HEK293T (cell line): ENCODE measurements at regions not wholly inside any gene's neighbourhood (a gene's known extent, or its start where the extent isn't known, plus 50 kb on each side); places are given as distances from the start of the nearest gene placed in this dataset.
A peak's percentile ranks its signal among the peaks of the same experiment; 100 is the strongest.

ENCODE experiments used
- CTCF ChIA-PET: fragments of 350-600 bp; formaldehyde crosslinking; extraction: SDS; loops from one replicate; lab custom pipeline; 2021; ENCODE audit warnings: antibody characterized with exemption, inconsistent platforms; lab: Yijun Ruan, JAX
- POLR2A ChIA-PET: fragments of 350-600 bp; formaldehyde crosslinking; extraction: SDS; loops from one replicate; lab custom pipeline; 2020; ENCODE audit warnings: antibody characterized with exemption, inconsistent platforms; lab: Yijun Ruan, JAX
- DNase-seq: peaks from one replicate; pipeline ENCODE4 v3.0.0; 2012; ENCODE audit warnings: mixed read lengths; ENCODE audit errors: extremely low spot score
- ARNT ChIP-seq: fragments of 450-650 bp; IDR thresholded peaks from 2 replicates; pipeline ENCODE4 v1.6.1; 2017; ENCODE audit warnings: mild to moderate bottlenecking
- BHLHE40 ChIP-seq: fragments of 450-650 bp; IDR thresholded peaks from 2 replicates; pipeline ENCODE4 v1.6.1; 2016; ENCODE audit warnings: mild to moderate bottlenecking, moderate library complexity, borderline replicate concordance
- CTBP1 ChIP-seq: fragments of 450-650 bp; IDR thresholded peaks from 2 replicates; pipeline ENCODE4 v1.6.1; 2016; ENCODE audit warnings: borderline replicate concordance
- ELF4 ChIP-seq: fragments of 450-650 bp; IDR thresholded peaks from 2 replicates; pipeline ENCODE4 v1.6.1; 2017; ENCODE audit warnings: antibody characterized with exemption
- FOXA1 ChIP-seq: fragments of 450-650 bp; IDR thresholded peaks from 2 replicates; pipeline ENCODE4 v1.6.1; 2016; ENCODE audit warnings: mild to moderate bottlenecking
- FOXK2 ChIP-seq: fragments of 450-650 bp; IDR thresholded peaks from 2 replicates; pipeline ENCODE4 v1.6.1; 2016; ENCODE audit warnings: mild to moderate bottlenecking
- FOXM1 ChIP-seq: fragments of 450-650 bp; IDR thresholded peaks from 2 replicates; pipeline ENCODE4 v1.6.1; 2017; ENCODE audit warnings: mild to moderate bottlenecking, borderline replicate concordance
- HDGF ChIP-seq: fragments of 450-650 bp; IDR thresholded peaks from 2 replicates; pipeline ENCODE4 v1.6.1; 2017; ENCODE audit warnings: antibody characterized with exemption, borderline replicate concordance
- L3MBTL2 ChIP-seq: fragments of 450-650 bp; conservative IDR thresholded peaks from 2 replicates; pipeline ENCODE4 v1.6.1; 2016; ENCODE audit warnings: mild to moderate bottlenecking
- LEF1 ChIP-seq: fragments of 450-650 bp; IDR thresholded peaks from 2 replicates; pipeline ENCODE4 v1.6.1; 2017; ENCODE audit warnings: mild to moderate bottlenecking, borderline replicate concordance
- NFRKB ChIP-seq: fragments of 450-650 bp; IDR thresholded peaks from 2 replicates; pipeline ENCODE4 v1.6.1; 2016; ENCODE audit warnings: mild to moderate bottlenecking, moderate library complexity
- PKNOX1 ChIP-seq: fragments of 450-650 bp; IDR thresholded peaks from 2 replicates; pipeline ENCODE4 v1.6.1; 2016
- SP1 ChIP-seq: fragments of 450-650 bp; IDR thresholded peaks from 2 replicates; pipeline ENCODE4 v1.6.1; 2017
- SUZ12 ChIP-seq: fragments of 450-650 bp; IDR thresholded peaks from 2 replicates; pipeline ENCODE4 v1.6.1; 2016; ENCODE audit warnings: mild to moderate bottlenecking
- TARDBP ChIP-seq: fragments of 450-650 bp; IDR thresholded peaks from 2 replicates; pipeline ENCODE4 v1.6.1; 2016
- ZNF384 ChIP-seq: fragments of 450-650 bp; IDR thresholded peaks from 2 replicates; pipeline ENCODE4 v1.6.1; 2016

GRCh38 chr1:234971586-234972297, 156.9 kb downstream of the TOMM20 start:
- DNase-seq, result no peak
- ChIA-PET POLR2A (interaction anchor here (1.7 kb wide), 1 partner anchor 14 kb away, joined by 6 read pairs; no protein-coding TSS in a partner anchor), CTCF (interaction anchor here (1.0 kb wide), 1 partner anchor 248 kb away, joined by 3 read pairs; no protein-coding TSS in a partner anchor)
- TF ChIP-seq ARNT (no peak), FOXM1 (no peak), L3MBTL2 (no peak), FOXA1 (no peak), PKNOX1 (no peak), SUZ12 (no peak), HDGF (no peak), FOXK2 (no peak), CTBP1 (no peak), ZNF384 (no peak), BHLHE40 (no peak), ELF4 (no peak), LEF1 (no peak), SP1 (no peak), TARDBP (no peak), NFRKB (no peak)

GRCh38 chr1:234970731-234971476, 157.7 kb downstream of the TOMM20 start:
- no peak for DNase-seq
- TF ChIP-seq L3MBTL2, result peak; percentile 31
- no peak for TF ChIP-seq BHLHE40
- no peak for TF ChIP-seq ZNF384
- TF ChIP-seq TARDBP, result no peak
- no peak for TF ChIP-seq FOXK2
- 0 out of 2 replicates have a peak, but pooled peaks have one; percentile 64 for TF ChIP-seq HDGF
- TF ChIP-seq NFRKB, result no peak
- ChIA-PET POLR2A (interaction anchor here (0.6 to 2.4 kb wide), 12 partner anchors 12 to 534 kb away, joined by 3 to 18 read pairs (median 3); no protein-coding TSS in a partner anchor), CTCF (interaction anchor here (1.0 kb wide), 2 partner anchors 122 to 247 kb away, joined by 3 read pairs; no protein-coding TSS in a partner anchor)

GRCh38 chr1:234970401-234970730, 158.3 kb downstream of the TOMM20 start:
- CTCF ChIA-PET, result interaction anchor here (0.6 to 1.0 kb wide), 4 partner anchors 8 to 242 kb away, joined by 3 to 6 read pairs (median 4); no protein-coding TSS in a partner anchor
- POLR2A ChIA-PET, result interaction anchor here (0.7 to 2.4 kb wide), 14 partner anchors 8 to 535 kb away, joined by 3 to 18 read pairs (median 3); no protein-coding TSS in a partner anchor
- TF ChIP-seq ZNF384, result no peak
- no peak for TF ChIP-seq BHLHE40
- TF ChIP-seq FOXM1, result no peak
- TF ChIP-seq FOXK2, result no peak
- TF ChIP-seq PKNOX1, result no peak
- no peak for TF ChIP-seq CTBP1
- TF ChIP-seq ELF4, result no peak
- TF ChIP-seq NFRKB, result no peak
- no peak for TF ChIP-seq SP1
- no peak for TF ChIP-seq LEF1
- no peak for TF ChIP-seq FOXA1
- TF ChIP-seq HDGF, result no peak
- TF ChIP-seq ARNT, result no peak
- no peak for TF ChIP-seq L3MBTL2
- TF ChIP-seq SUZ12, result no peak
- no peak for TF ChIP-seq TARDBP
- no peak for DNase-seq

GRCh38 chr1:234969581-234970400, 158.8 kb downstream of the TOMM20 start:
- peak; percentile 79 for DNase-seq
- ChIA-PET CTCF (interaction anchor here (0.6 to 1.0 kb wide), 5 partner anchors 9 to 241 kb away, joined by 3 to 6 read pairs (median 3); no protein-coding TSS in a partner anchor), POLR2A (interaction anchor here (0.8 to 2.4 kb wide), 12 partner anchors 9 to 535 kb away, joined by 3 to 18 read pairs (median 3); no protein-coding TSS in a partner anchor)
- TF ChIP-seq ELF4 (no peak), L3MBTL2 (peak; percentile 83)

- CTCF ChIA-PET, result no interaction called here
- POLR2A ChIA-PET, result interaction anchor here (1.3 to 2.4 kb wide), 4 partner anchors 10 to 357 kb away, joined by 3 to 18 read pairs (median 14); no protein-coding TSS in a partner anchor
Observed at GRCh38 chr1:234969011-234969441, 159.6 kb downstream of the TOMM20 start.

More at GRCh38 chr1:234969011-234969441, 159.6 kb downstream of the TOMM20 start:
- TF ChIP-seq FOXM1 (no peak), ARNT (no peak), BHLHE40 (no peak), FOXA1 (no peak), NFRKB (no peak), SP1 (no peak), ZNF384 (no peak), CTBP1 (no peak), TARDBP (no peak), LEF1 (no peak), HDGF (no peak), SUZ12 (no peak)
- DNase-seq, result no peak
